Mucosa of descending colon (tissue), 3 donors: ENCODE measurements at regions not wholly inside any gene's neighbourhood (a gene's known extent, or its start where the extent isn't known, plus 50 kb on each side); places are given as distances from the start of the nearest gene placed in this dataset.
"Not testable (repeated sequence)": the region's sequence is repeated elsewhere in the genome, so short reads cannot be mapped to it uniquely, and the experiment has no call there.

Experiments used
- ATAC-seq: fragments of 200-7000 bp; cut with Tn5 transposase; one replicate; pipeline ENCODE4 v1.9.1; 2020; ENCODE audit warnings: mild to moderate bottlenecking, moderate library complexity
- DNase-seq, 3 donors: peaks; one replicate each; pipeline ENCODE4 v3.0.0-alpha.2; 2020
- H3K36me3 ChIP-seq: fragments of 200-600 bp; one replicate; pipeline ENCODE4 v1.8.0; 2021; ENCODE audit warnings: low read depth, mild to moderate bottlenecking
- H3K4me1 ChIP-seq: fragments of 200-600 bp; one replicate; pipeline ENCODE4 v1.8.0; 2021; ENCODE audit warnings: low read depth, mild to moderate bottlenecking
- H3K4me3 ChIP-seq: fragments of 200-600 bp; one replicate; pipeline ENCODE4 v1.8.0; 2021; ENCODE audit warnings: mild to moderate bottlenecking
- H3K9me3 ChIP-seq: fragments of 200-600 bp; one replicate; pipeline ENCODE4 v1.8.0; 2021; ENCODE audit warnings: mild to moderate bottlenecking
- intact Hi-C, 2 donors: fragments of 100-400 bp; cut with DNase I in 1 of 2; cut with micrococcal nuclease in 1 of 2; formaldehyde crosslinking; loops; one replicate each; pipeline versions ENCODE4 v1.11.0 to v1.11.1; 2022; cut with DNase I, micrococcal nuclease
- TF ChIP-seq, protein P1 (sequence below): fragments of 200-600 bp; IDR thresholded peaks from one replicate; pipeline ENCODE4 v1.8.0; 2022; ENCODE audit warnings: antibody characterized with exemption, mild to moderate bottlenecking
- donor health status: DM: no; HTN: no; CAD: no; lungs with moderate emphysema.
- donor health status: DM: no; HTN: no; CAD: no.
- donor health status: DM: no; HTN: yes; CAD: no.

DNA sequence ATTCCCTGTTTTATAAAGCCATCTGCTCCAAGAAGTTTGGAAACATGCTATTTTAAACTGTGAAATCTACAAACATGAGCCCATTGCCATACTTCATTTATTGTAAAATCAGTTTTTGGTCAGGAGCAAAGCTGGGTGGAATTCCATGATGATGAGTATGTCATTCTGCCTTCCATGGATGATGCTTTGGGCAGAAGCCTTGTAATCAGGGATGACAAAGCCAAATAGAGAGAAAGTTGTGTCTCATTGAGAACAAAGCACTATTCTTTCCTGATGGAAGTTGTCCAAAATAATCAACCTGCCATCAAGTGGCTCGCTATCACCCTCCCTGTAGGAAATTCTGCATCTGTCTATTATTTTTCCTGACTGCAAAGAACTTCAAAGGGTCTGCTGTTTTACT, 313.0 kb upstream of the DEFB112 start:
- Histone ChIP-seq H3K4me1 (no peaks in the 10 kb centered on the region), H3K4me3 (no peak overlapping the region), H3K36me3 (no peaks in the 10 kb centered on the region), H3K9me3 (no peaks in the 10 kb centered on the region)
- intact Hi-C loops = no loop called here
- ATAC-seq (no peak), DNase-seq (no peak)
- TF ChIP-seq, protein P1, sequence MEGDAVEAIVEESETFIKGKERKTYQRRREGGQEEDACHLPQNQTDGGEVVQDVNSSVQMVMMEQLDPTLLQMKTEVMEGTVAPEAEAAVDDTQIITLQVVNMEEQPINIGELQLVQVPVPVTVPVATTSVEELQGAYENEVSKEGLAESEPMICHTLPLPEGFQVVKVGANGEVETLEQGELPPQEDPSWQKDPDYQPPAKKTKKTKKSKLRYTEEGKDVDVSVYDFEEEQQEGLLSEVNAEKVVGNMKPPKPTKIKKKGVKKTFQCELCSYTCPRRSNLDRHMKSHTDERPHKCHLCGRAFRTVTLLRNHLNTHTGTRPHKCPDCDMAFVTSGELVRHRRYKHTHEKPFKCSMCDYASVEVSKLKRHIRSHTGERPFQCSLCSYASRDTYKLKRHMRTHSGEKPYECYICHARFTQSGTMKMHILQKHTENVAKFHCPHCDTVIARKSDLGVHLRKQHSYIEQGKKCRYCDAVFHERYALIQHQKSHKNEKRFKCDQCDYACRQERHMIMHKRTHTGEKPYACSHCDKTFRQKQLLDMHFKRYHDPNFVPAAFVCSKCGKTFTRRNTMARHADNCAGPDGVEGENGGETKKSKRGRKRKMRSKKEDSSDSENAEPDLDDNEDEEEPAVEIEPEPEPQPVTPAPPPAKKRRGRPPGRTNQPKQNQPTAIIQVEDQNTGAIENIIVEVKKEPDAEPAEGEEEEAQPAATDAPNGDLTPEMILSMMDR = no peak

DNA sequence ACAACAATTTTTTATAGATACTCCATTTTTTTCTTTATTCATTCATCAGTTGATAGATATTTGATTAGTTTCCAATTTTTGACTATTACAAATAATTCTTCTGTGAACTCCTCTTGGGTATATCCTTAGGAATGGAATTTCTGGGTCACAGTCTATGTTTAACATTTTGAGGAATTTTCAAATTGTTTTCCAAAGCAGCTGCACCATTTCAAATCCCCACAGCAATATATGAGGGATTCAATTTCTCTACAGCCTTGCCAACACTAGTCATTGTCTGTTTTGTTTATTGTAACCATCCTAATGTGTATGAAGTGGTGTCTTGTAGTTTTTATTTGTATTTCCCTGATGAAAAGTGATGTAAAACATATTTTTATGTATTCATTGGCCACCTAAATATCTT, 320.3 kb upstream of the DEFB112 start:
- intact Hi-C loops = no loop called here
- DNase-seq (no peak), ATAC-seq (no peak)
- TF ChIP-seq, protein P1 = no peak
- Histone ChIP-seq H3K4me3 (no peak overlapping the region), H3K36me3 (no peaks in the 10 kb centered on the region), H3K4me1 (no peaks in the 10 kb centered on the region), H3K9me3 (no peaks in the 10 kb centered on the region)

DNA sequence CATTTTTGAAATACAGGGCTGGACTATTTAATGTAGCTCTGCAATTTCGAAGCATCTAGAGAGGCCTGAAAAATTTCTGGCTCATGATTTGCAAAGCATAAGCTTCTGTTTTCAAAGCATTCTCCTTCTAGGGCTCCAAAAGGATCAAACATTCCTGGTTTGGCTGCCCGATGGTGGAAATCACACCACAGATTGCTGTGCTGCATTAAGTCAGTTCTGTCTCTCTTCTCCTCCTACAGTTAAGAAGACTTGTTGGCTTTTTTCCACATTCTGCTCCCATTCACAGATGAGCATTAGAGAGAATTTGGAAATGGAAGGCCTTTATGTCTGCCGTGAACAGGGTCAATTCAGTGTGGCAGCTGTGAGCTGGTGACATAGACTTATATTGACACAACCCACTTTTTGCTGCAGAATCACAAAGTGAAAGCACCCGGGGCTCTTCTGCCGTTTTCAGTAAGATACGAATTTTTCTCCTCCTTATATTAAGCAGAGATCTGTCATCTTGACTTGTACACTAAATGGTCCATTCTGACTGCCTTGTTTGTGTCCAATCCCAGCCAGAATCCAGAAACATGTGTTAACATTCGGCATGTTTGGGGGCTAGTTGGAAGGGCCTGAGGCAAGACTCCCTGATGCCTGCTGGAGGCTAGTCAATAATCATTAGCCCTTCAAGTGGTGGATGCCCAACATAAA, 330.8 kb upstream of the DEFB112 start:
- no peaks in the 10 kb centered on the region for H3K4me1 ChIP-seq
- TF ChIP-seq, protein P1 = no peak
- H3K9me3 ChIP-seq = no peaks in the 10 kb centered on the region
- DNase-seq = no peak
- no peaks in the 10 kb centered on the region for H3K36me3 ChIP-seq
- ATAC-seq = no peak
- intact Hi-C loops = loop anchor here in 1 of 2 donors (1.0 kb wide), 1 partner anchor 24 kb away; no protein-coding TSS in a partner anchor
- H3K4me3 ChIP-seq = no peak overlapping the region

DNA sequence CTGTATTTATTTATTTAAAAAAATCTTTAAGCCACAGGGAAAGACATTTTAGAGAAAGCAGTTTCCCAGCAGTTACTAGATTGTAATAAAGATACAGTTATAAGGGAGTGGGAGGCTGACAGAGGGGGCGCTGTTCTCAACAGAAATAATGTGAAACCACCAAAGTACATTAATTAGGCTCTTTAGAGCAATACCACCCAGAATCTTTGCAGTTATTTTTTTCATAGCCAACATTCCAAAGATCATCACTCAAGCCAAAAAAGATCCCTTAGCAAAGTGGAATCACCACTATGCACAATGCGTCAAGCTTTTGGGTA, 331.3 kb upstream of the DEFB112 start:
- Histone ChIP-seq H3K4me1 (no peaks in the 10 kb centered on the region), H3K4me3 (no peak overlapping the region), H3K9me3 (no peaks in the 10 kb centered on the region), H3K36me3 (no peaks in the 10 kb centered on the region)
- ATAC-seq (no peak), DNase-seq (no peak)
- TF ChIP-seq, protein P1 = no peak
- intact Hi-C loops = loop anchor here in 1 of 2 donors (1.0 kb wide), 1 partner anchor 25 kb away; no protein-coding TSS in a partner anchor

DNA sequence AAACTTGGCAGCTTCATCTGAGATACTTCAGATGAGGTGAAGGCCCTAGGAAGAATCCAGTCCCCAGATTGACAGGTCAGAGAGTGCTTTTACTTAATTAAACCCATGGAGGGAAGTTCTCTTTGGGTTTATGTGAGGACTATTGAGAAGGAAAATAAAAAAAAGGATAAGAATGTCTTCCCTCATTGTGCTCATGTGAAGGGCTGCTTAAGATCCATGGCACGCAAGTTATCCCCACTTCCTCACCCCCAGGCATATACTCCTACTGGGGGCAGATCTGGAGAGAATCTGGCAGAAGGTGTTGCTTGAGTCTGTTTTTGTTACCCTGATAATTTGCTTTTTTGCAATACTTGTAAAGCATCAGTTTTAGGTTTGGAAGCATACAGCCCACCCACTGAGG, 322.9 kb upstream of the TFAP2D start:
- Histone ChIP-seq H3K4me1 (no peaks in the 10 kb centered on the region), H3K36me3 (no peaks in the 10 kb centered on the region), H3K4me3 (no peak overlapping the region), H3K9me3 (no peaks in the 10 kb centered on the region)
- TF ChIP-seq, protein P1 = no peak
- DNase-seq = no peak
- ATAC-seq = no peak
- intact Hi-C loops = no loop called here

DNA sequence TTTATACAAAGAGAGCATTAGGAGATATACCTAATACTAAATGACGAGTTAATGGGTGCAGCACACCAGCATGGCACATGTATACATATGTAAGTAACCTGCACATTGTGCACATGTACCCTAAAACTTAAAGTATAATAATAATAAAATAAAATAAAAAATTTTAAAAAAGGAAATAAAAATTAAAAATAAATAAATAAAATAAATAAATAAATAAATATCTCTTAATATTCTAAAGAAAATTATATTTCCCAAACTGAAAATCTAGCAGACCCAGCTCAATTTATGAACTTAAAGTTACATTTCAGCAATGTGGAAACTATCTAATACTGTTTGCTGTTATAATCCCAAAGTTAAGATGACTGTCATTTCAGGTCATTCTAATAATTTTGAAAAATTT, 319.2 kb upstream of the TFAP2D start:
- ATAC-seq, DNase-seq, H3K4me3 ChIP-seq, intact Hi-C loops, H3K9me3 ChIP-seq, H3K36me3 ChIP-seq, H3K4me1 ChIP-seq: not testable (repeated sequence)
